WERI-Rb-1 (cell line): ENCODE measurements at regions not wholly inside any gene's neighbourhood (a gene's known extent, or its start where the extent isn't known, plus 50 kb on each side); places are given as distances from the start of the nearest gene placed in this dataset.

Experiments used
- DNase-seq: peaks from one replicate; pipeline ENCODE4 v3.0.0-alpha.2; 2020
- H3K27ac ChIP-seq: fragments of 250-450 bp; sonication (Bioruptor Pico); 2 replicates; pipeline ENCODE4 v1.5.1; 2020; ENCODE audit warnings: mild to moderate bottlenecking, moderate library complexity
- H3K27me3 ChIP-seq: fragments of 250-450 bp; sonication (Bioruptor Pico); 2 replicates; pipeline ENCODE4 v1.5.1; 2021; ENCODE audit warnings: mild to moderate bottlenecking, low read depth, moderate library complexity; ENCODE audit not compliant: insufficient read depth, severe bottlenecking
- H3K36me3 ChIP-seq: fragments of 250-450 bp; sonication (Bioruptor Pico); 2 replicates; pipeline ENCODE4 v1.5.1; 2020; ENCODE audit warnings: mild to moderate bottlenecking, moderate library complexity
- H3K4me3 ChIP-seq: 2 replicates; pipeline ENCODE4 v1.5.1; 2011; ENCODE audit warnings: low read depth, mild to moderate bottlenecking, control low read depth, low read length
- H3K9me3 ChIP-seq: fragments of 250-450 bp; sonication (Bioruptor Pico); 2 replicates; pipeline ENCODE4 v1.5.1; 2021; ENCODE audit warnings: mild to moderate bottlenecking, moderate library complexity; ENCODE audit not compliant: severe bottlenecking
- CTCF ChIP-seq: IDR thresholded peaks from 2 replicates; pipeline ENCODE4 v1.5.1; 2011; ENCODE audit warnings: low read depth, mild to moderate bottlenecking, control low read depth, inconsistent platforms, low read length

DNA sequence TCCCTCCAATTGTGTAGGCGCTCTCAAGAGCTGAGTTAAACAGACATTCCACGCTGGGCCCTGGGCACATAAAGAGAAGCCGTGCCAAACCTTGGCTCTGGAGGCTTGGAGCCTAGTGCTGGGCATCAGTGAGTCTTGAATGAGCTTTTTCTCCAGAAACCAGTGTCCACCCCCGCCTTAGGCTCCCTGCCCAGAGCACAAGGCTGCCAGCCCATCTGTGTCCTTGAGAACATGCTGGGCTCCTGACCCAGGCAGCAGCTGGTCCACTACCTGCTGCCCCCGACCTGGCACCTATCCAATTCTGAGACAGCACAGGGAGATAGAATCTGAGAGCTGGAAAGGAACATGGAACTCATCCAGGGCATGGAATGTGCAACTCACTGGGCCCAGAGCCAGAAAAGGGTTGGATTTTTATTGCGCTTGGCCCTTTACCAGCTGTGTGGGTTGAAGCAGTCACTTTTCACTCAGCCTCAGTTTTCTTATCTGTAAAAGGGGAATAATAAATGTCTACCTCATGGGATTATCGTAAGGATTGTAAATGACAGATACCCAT is 92.4 kb upstream of the CPLX2 start:
- TF ChIP-seq CTCF, result no peak
- H3K27me3 ChIP-seq, result no peaks in the 10 kb centered on the region
- H3K27ac ChIP-seq, result no peak overlapping the region

GRCh38 chr5:175783739-175784138 is 87.6 kb upstream of the CPLX2 start:
- H3K4me3 ChIP-seq, result no peak overlapping the region
- H3K27me3 ChIP-seq, result no peaks in the 10 kb centered on the region
- DNase-seq, result no peak
- no peaks in the 10 kb centered on the region for H3K9me3 ChIP-seq
- no peaks in the 10 kb centered on the region for H3K36me3 ChIP-seq
- no peak for TF ChIP-seq CTCF
- no peak overlapping the region for H3K27ac ChIP-seq

More for the DNA sequence above, 92.4 kb upstream of the CPLX2 start:
- no peaks in the 10 kb centered on the region for H3K36me3 ChIP-seq
- no peak for DNase-seq
- H3K9me3 ChIP-seq, result no peaks in the 10 kb centered on the region
- no peak overlapping the region for H3K4me3 ChIP-seq

- no peak for DNase-seq
- H3K4me3 ChIP-seq, result no peak overlapping the region
These were observed 87.1 kb upstream of the CPLX2 start for GRCh38 chr5:175784230-175784629.

DNA sequence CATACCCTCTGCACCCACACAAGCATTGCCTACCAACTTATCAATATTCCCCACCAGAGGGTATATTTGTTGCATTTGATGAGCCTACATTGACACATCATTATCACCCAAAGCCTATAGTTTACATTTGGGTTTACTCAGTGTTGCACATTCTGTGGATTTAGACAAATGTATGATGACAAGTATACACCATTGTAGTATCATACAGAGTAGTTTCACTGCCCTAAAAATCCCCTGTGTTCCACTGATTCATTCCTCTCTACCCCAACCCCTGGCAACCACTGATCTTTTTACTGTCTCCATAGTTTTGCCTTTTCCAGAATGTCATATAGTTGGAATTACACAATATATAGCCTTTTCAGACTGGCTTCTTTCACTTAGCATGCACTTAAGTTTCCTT is 85.7 kb upstream of the CPLX2 start:
- H3K27ac ChIP-seq, result no peak overlapping the region
- DNase-seq, result no peak
- H3K9me3 ChIP-seq, result no peaks in the 10 kb centered on the region
- no peaks in the 10 kb centered on the region for H3K36me3 ChIP-seq
- H3K27me3 ChIP-seq, result no peaks in the 10 kb centered on the region
- no peak for TF ChIP-seq CTCF
- no peak overlapping the region for H3K4me3 ChIP-seq

More at GRCh38 chr5:175784230-175784629, 87.1 kb upstream of the CPLX2 start:
- no peak for TF ChIP-seq CTCF
- Histone ChIP-seq H3K36me3 (no peaks in the 10 kb centered on the region), H3K9me3 (no peaks in the 10 kb centered on the region), H3K27ac (no peak overlapping the region), H3K27me3 (no peaks in the 10 kb centered on the region)

DNA sequence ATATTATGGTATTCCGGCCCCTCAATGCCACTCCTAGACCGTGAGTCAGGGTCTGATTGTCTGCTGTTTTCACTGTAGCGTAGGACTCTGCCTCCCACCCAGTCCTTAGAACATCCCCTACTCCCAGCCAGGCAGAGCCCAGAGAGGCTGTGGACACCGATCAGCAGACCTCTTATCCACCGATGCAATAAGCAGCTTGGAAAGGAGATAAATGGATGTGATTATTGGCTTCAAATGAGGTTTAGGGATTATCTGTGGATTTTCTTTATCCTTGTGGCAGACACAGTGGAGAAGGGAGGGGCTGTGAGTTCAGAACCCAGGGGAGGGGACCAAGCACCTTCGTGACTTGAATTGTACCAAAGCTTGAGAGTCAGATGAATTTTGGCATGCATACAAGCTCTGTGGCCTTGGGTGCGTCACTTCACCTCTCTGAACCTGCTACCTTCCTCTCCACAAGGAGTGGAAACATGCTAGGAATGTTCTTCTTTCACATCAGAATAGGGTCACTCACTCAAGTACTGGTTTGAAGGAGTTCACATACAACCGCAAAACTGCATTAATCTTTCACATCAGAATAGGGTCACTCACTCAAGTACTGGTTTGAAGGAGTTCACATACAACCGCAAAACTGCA is 83.1 kb upstream of the CPLX2 start:
- TF ChIP-seq CTCF, result no peak
- peak overlapping the region; percentile 21 for H3K4me3 ChIP-seq
- H3K27me3 ChIP-seq, result no peaks in the 10 kb centered on the region
- no peak overlapping the region for H3K27ac ChIP-seq
- H3K36me3 ChIP-seq, result no peaks in the 10 kb centered on the region
- H3K9me3 ChIP-seq, result no peaks in the 10 kb centered on the region
- DNase-seq, result peak; percentile 74

GRCh38 chr5:175789670-175790069 is 81.7 kb upstream of the CPLX2 start:
- peak; percentile 36; the same call in 1 of the 2 replicates for TF ChIP-seq CTCF
- Histone ChIP-seq H3K9me3 (no peaks in the 10 kb centered on the region), H3K27ac (peak overlapping the region; percentile 45), H3K27me3 (no peaks in the 10 kb centered on the region), H3K36me3 (no peaks in the 10 kb centered on the region), H3K4me3 (no peak overlapping the region)
- peak; percentile 79 for DNase-seq
